HAP-1 (cell line): ENCODE measurements at regions not wholly inside any gene's neighbourhood (a gene's known extent, or its start where the extent isn't known, plus 50 kb on each side); places are given as distances from the start of the nearest gene placed in this dataset.
"Not testable (repeated sequence)": the region's sequence is repeated elsewhere in the genome, so short reads cannot be mapped to it uniquely, and the experiment has no call there.

Experiments
- DNase-seq, 2 experiments: peaks; one replicate each; pipeline ENCODE4 v3.0.0-alpha.2; 2016 to 2020; ENCODE audit warnings: low spot score in 2 of 2
- H3K27me3 ChIP-seq: fragments of 250-450 bp; sonication (Bioruptor Pico); 2 replicates; pipeline ENCODE4 v1.5.1; 2020; ENCODE audit warnings: low read depth, mild to moderate bottlenecking, moderate library complexity
- H3K36me3 ChIP-seq: fragments of 250-450 bp; sonication (Bioruptor Pico); replicated peaks from 2 replicates; pipeline ENCODE4 v1.5.1; 2020; ENCODE audit warnings: mild to moderate bottlenecking
- H3K4me1 ChIP-seq: fragments of 250-450 bp; sonication (Bioruptor Pico); 2 replicates; pipeline ENCODE4 v1.5.1; 2020; ENCODE audit warnings: mild to moderate bottlenecking
- H3K4me3 ChIP-seq: fragments of 250-450 bp; sonication (Bioruptor Pico); 2 replicates; pipeline ENCODE4 v1.5.1; 2020; ENCODE audit warnings: mild to moderate bottlenecking, moderate library complexity
- H3K9me3 ChIP-seq: fragments of 250-450 bp; sonication (Bioruptor Pico); 2 replicates; pipeline ENCODE4 v1.5.1; 2020; ENCODE audit warnings: mild to moderate bottlenecking, moderate library complexity
- in situ Hi-C: fragments of 300-500 bp; cut with MboI; formaldehyde crosslinking; loops from 3 replicates; pipeline ENCODE4 v1.14.3; 2020; ENCODE audit warnings: low sequenced_read_pairs, inconsistent platforms, mixed read lengths

GRCh38 chr12:25317553-25317952, 66.8 kb upstream of the KRAS start:
- in situ Hi-C loops: no loop called here
- H3K4me1 ChIP-seq: no peaks in the 10 kb centered on the region; the same call in 1 of the 2 replicates
- no peaks in the 10 kb centered on the region for H3K36me3 ChIP-seq
- no peak for DNase-seq
- H3K4me3 ChIP-seq: no peak overlapping the region
- H3K27me3 ChIP-seq: no peaks in the 10 kb centered on the region
- no peaks in the 10 kb centered on the region for H3K9me3 ChIP-seq

DNA sequence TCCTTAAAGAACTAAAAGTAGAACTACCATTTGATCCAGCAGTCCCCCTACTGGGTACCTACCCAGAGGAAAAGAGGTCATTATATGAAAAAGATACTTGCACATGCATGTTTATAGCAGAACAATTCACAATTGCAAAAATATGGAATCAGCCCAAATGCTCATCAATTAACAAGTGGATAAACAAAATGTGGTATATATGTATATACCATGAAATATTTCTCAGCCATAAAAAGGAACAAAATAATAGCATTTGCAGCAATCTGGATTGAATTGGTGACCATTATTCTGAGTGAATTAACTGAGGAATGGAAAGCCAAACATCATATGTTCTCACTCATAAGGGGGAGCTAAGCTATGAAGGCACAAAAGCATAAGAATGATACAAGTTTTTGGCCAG, 64.7 kb upstream of the KRAS start:
- Histone ChIP-seq H3K9me3 (no peaks in the 10 kb centered on the region), H3K4me3 (no peak overlapping the region), H3K36me3 (no peaks in the 10 kb centered on the region), H3K4me1 (no peaks in the 10 kb centered on the region; the same call in 1 of the 2 replicates), H3K27me3 (no peaks in the 10 kb centered on the region)
- no peak for DNase-seq
- in situ Hi-C loops: no loop called here

GRCh38 chr12:25313266-25313990, 62.7 kb upstream of the KRAS start:
- in situ Hi-C loops, H3K4me3 ChIP-seq, H3K27me3 ChIP-seq, DNase-seq, H3K36me3 ChIP-seq, H3K4me1 ChIP-seq, H3K9me3 ChIP-seq: not testable (repeated sequence)

DNA sequence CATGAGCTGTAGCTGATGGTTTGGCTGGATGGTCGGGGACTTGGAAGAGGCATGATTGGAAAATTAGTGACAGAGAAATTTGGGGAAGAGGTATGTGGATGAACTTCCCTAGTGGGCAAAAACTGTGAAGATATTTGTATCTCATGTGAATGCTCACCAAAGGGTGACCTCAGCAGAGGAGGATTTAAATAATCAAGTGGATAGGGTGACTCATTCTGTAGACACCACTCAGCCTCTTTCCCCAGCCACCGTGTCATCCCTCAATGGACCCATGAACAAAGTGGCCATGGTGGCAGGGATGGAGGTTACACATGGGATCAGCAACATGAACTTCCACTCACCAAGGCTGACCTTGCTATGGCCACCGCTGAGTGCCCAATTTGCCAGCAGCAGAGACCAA, 60.8 kb upstream of the KRAS start:
- H3K4me1 ChIP-seq: no peaks in the 10 kb centered on the region
- no peak overlapping the region for H3K4me3 ChIP-seq
- H3K36me3 ChIP-seq: no peaks in the 10 kb centered on the region
- DNase-seq: no peak
- H3K27me3 ChIP-seq: peaks cover 1% of the 10 kb centered on the region; the same call in 1 of the 2 replicates
- in situ Hi-C loops: no loop called here
- no peaks in the 10 kb centered on the region for H3K9me3 ChIP-seq

GRCh38 chr12:25310071-25310470, 59.3 kb upstream of the KRAS start:
- H3K27me3 ChIP-seq, in situ Hi-C loops, H3K9me3 ChIP-seq, H3K4me1 ChIP-seq, DNase-seq, H3K4me3 ChIP-seq, H3K36me3 ChIP-seq: not testable (repeated sequence)

GRCh38 chr12:25308756-25309155, 58.0 kb upstream of the KRAS start:
- in situ Hi-C loops: no loop called here
- Histone ChIP-seq H3K9me3 (no peaks in the 10 kb centered on the region), H3K27me3 (peaks cover 3% of the 10 kb centered on the region; the same call in 1 of the 2 replicates), H3K4me3 (no peak overlapping the region), H3K36me3 (no peaks in the 10 kb centered on the region), H3K4me1 (no peaks in the 10 kb centered on the region)
- no peak for DNase-seq

DNA sequence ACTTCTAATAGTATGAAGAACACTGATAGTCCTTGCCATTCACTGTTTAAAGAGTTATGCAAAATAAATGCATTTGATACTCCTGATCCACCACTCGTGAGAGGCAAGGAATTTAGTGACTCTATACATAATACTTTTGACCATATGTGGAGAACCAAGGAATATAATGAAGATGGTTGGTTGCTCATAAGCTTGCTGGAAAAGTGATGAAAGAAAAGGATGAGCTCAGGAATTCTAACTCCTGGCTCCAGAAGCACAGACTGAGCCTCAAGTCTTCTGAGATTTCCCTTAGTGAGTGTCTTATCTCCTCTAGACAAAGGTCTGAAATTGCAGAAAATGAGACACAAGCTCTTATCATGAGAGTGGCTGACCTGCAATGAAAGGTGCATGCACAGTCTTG, 57.1 kb upstream of the KRAS start:
- Histone ChIP-seq H3K9me3 (no peaks in the 10 kb centered on the region), H3K4me3 (no peak overlapping the region), H3K4me1 (no peaks in the 10 kb centered on the region), H3K36me3 (no peaks in the 10 kb centered on the region), H3K27me3 (peaks cover 3% of the 10 kb centered on the region; the same call in 1 of the 2 replicates)
- no peak for DNase-seq
- in situ Hi-C loops: no loop called here

DNA sequence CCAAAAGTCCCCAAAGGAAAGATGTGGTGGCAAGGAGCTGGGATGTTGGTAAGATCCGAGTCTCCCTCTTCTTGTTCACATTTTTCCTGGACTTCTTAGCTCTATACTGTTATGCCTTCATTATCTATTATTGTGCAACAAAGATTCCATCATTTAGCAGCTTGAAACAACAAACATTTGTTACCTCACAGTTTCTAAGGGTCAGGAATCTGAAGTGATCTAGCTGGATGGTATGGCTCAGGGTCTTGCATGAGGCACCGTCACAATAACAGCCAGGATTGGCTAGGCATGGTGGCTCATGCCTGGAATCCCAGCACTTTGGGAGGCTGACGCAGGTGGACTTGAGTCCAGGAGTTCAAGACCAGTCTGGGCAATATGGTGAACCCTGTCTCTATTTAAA, 51.1 kb upstream of the KRAS start:
- Histone ChIP-seq H3K9me3 (no peaks in the 10 kb centered on the region), H3K4me1 (no peaks in the 10 kb centered on the region), H3K36me3 (no peaks in the 10 kb centered on the region), H3K27me3 (peaks cover 3% of the 10 kb centered on the region; the same call in 1 of the 2 replicates), H3K4me3 (no peak overlapping the region)
- no peak for DNase-seq
- in situ Hi-C loops: no loop called here
